ENCODE measurements at regions not wholly inside any gene's neighbourhood (a gene's known extent, or its start where the extent isn't known, plus 50 kb on each side); places are given as distances from the start of the nearest gene placed in this dataset.
A peak's percentile ranks its signal among the peaks of the same experiment; 100 is the strongest.
"Not testable (repeated sequence)": the region's sequence is repeated elsewhere in the genome, so short reads cannot be mapped to it uniquely, and the experiment has no call there.

GRCh38 chr20:29687438-29687837, 1570.0 kb upstream of the DEFB115 start:
- Mint-ChIP-seq H3K27ac (no peak overlapping the region), H3K36me3 (ENCODE audit: low read depth) (no peaks in the 10 kb centered on the region), H3K27me3 (no peaks in the 10 kb centered on the region), H3K4me3 (no peak overlapping the region), H3K4me1 (no peaks in the 10 kb centered on the region)
- ATAC-seq (no peak), DNase-seq (no peak)
- H3K9me3 ChIP-seq (ENCODE audit: control insufficient read depth, low read length, poor library complexity, severe bottlenecking): no peaks in the 10 kb centered on the region

GRCh38 chr20:29689411-29690225, 1567.8 kb upstream of the DEFB115 start:
- DNase-seq (peak in 1 of 3 donors; percentile 23), ATAC-seq (peak; percentile 71)
- Mint-ChIP-seq H3K36me3 (ENCODE audit: low read depth) (no peaks in the 10 kb centered on the region), H3K4me1 (no peaks in the 10 kb centered on the region), H3K27me3 (no peaks in the 10 kb centered on the region), H3K4me3 (no peak overlapping the region), H3K27ac (no peak overlapping the region)
- no peaks in the 10 kb centered on the region for H3K9me3 ChIP-seq (ENCODE audit: control insufficient read depth, low read length, poor library complexity, severe bottlenecking)

DNA sequence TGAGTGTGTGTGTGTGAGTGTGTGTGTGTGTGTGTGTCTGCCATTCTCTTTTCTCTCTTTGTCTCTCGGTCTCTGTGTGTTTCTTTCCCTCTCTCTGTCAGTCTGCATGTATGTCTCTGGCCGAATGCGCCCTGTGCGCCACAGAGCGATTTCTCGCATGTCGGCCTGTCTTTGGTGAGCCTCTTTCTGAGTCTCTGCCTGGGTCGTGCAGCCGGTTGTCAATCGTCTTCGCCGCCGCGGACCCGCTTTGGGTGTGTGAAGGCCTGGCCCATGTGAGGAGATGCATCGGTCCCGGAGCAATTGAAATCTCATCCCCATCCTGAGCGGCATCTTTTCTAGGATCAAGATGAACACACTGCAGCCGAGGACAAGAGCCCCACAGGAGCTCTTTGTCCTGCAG, 1567.2 kb upstream of the DEFB115 start:
- H3K27me3 Mint-ChIP-seq: no peaks in the 10 kb centered on the region
- DNase-seq (no peak), ATAC-seq (no peak)
- no peaks in the 10 kb centered on the region for H3K4me1 Mint-ChIP-seq
- peak overlapping the region; percentile 2 for H3K4me3 Mint-ChIP-seq
- H3K36me3 Mint-ChIP-seq (ENCODE audit: low read depth): no peaks in the 10 kb centered on the region
- no peak overlapping the region for H3K27ac Mint-ChIP-seq
- H3K9me3 ChIP-seq (ENCODE audit: control insufficient read depth, low read length, poor library complexity, severe bottlenecking): no peaks in the 10 kb centered on the region

GRCh38 chr20:29740601-29740950, 1516.9 kb upstream of the DEFB115 start:
- no peaks in the 10 kb centered on the region for H3K4me1 Mint-ChIP-seq
- H3K36me3 Mint-ChIP-seq (ENCODE audit: low read depth): peaks cover 3% of the 10 kb centered on the region
- H3K27ac Mint-ChIP-seq: no peak overlapping the region
- no peak for DNase-seq
- H3K4me3 Mint-ChIP-seq: no peak overlapping the region
- no peak for ATAC-seq
- H3K27me3 Mint-ChIP-seq: no peaks in the 10 kb centered on the region
- no peaks in the 10 kb centered on the region for H3K9me3 ChIP-seq (ENCODE audit: control insufficient read depth, low read length, poor library complexity, severe bottlenecking)

DNA sequence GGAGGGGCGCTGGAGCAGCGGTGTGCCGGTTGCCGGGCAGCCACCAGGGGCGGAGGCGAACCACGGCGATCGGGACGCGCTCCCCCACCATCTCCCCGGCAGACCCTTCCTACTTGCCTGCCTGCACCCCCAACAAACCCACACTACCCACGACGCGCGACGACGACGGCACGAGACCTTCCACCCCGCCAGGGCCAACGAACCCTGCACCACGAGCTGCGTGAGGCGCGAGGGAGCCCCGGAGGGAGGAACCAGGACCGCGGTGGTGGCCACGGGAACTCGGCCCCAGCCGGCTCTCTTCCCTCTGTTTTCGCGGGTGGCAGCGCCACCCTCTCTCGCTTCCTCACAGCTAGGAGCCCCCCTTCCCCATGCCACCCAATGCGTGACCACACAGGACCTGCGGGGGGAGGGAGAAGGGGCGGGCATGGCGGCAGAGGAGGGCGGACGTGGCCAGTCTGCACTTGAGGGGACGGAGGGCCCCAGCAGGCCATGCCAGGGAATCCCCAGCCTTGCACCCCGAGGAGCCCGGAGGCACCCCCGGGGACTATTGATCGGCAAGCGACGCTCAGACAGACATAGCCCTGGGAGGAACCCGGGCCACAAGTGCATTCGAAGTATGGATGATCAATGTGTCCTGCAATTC, 1516.4 kb upstream of the DEFB115 start:
- H3K9me3 ChIP-seq (ENCODE audit: control insufficient read depth, low read length, poor library complexity, severe bottlenecking): no peaks in the 10 kb centered on the region
- Mint-ChIP-seq H3K27me3 (no peaks in the 10 kb centered on the region), H3K4me3 (peak overlapping the region; percentile 31), H3K4me1 (no peaks in the 10 kb centered on the region), H3K36me3 (ENCODE audit: low read depth) (no peaks in the 10 kb centered on the region), H3K27ac (no peak overlapping the region)
- DNase-seq: no peak
- no peak for ATAC-seq

DNA sequence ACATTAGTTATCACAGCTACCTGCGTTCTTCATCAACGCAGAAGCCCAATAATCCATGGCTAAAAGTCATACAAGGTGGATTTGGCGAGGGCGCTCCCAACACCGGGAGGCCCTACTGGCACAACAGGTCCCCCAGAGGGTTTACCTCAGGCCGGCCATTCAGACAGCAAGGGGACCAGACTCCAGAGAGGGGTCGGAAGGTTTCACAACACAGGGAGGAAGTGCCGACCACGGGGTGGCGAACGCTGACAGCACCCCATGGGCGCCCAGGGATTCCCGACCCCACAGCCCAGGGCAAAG, 1515.9 kb upstream of the DEFB115 start:
- ATAC-seq: no peak
- no peak for DNase-seq
- Mint-ChIP-seq H3K27ac (no peak overlapping the region), H3K4me1 (no peaks in the 10 kb centered on the region), H3K36me3 (ENCODE audit: low read depth) (no peaks in the 10 kb centered on the region), H3K4me3 (peak overlapping the region; percentile 31), H3K27me3 (no peaks in the 10 kb centered on the region)
- H3K9me3 ChIP-seq (ENCODE audit: control insufficient read depth, low read length, poor library complexity, severe bottlenecking): no peaks in the 10 kb centered on the region

DNA sequence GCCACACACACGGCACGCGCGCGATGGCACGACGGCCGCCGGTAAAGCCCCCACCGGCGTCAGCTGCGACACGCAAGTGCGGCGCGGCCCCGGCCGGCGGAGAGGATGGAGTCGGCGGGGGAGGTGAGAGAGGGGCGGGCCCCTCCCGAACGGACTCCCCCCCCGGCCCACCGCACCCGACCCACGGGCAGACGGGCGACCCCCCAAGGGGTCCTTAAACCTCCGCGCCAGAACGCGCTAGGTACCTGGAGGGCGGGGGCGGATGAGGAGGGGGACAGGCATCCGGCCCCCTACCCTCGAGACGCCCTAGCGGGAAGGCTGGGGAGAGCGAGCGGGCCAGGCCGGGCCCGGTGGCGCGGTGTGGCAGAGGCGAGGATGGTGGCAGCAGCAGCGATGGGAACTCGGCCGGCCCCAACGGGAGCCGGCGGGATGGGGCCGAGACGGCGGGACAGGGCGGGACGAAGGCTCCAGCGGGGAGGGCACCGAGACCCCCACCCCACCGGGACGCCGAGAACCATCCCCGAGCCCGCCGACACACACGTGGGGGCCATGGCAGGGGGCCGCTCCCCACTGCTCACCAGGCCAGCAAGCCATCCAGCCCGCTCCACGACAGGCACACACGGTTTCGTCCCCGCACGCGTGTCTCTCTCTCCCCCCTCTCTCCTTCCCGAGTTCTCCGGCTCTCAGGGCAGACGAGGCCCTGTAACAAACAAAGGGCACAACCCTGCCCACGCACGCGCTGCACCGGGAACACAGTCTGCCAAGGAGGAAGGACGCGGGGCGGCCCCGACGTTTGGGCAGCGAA, 1515.4 kb upstream of the DEFB115 start:
- H3K9me3 ChIP-seq (ENCODE audit: control insufficient read depth, low read length, poor library complexity, severe bottlenecking): no peaks in the 10 kb centered on the region
- Mint-ChIP-seq H3K27ac (no peak overlapping the region), H3K36me3 (ENCODE audit: low read depth) (no peaks in the 10 kb centered on the region), H3K27me3 (no peaks in the 10 kb centered on the region), H3K4me3 (no peak overlapping the region), H3K4me1 (no peaks in the 10 kb centered on the region)
- DNase-seq: peak in 1 of 3 donors; percentile 7
- ATAC-seq: no peak

DNA sequence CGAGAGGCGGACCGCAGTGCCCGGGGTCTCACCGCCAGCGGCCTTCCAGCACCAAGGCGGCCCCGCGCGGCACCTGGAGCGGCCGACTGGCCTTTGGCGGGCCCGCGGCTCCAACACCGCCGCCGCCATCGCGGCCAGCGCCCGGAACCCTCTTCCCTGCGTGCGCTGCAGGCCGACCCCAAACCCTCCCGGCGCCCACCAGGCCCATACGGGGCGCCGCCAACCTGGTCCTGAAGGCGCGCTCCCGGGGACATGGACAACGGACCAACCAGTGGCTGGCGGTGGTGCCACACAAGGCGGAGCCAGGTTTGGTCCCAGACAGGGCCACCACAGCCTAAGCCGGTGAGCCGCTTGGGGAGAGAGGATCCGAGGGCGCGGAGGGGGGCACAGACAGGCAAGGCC, 1514.8 kb upstream of the DEFB115 start:
- Mint-ChIP-seq H3K4me1 (no peaks in the 10 kb centered on the region), H3K27me3 (no peaks in the 10 kb centered on the region), H3K27ac (no peak overlapping the region), H3K4me3 (peak overlapping the region; percentile 33), H3K36me3 (ENCODE audit: low read depth) (no peaks in the 10 kb centered on the region)
- DNase-seq (no peak), ATAC-seq (no peak)
- no peaks in the 10 kb centered on the region for H3K9me3 ChIP-seq (ENCODE audit: control insufficient read depth, low read length, poor library complexity, severe bottlenecking)

GRCh38 chr20:29743101-29743931, 1514.1 kb upstream of the DEFB115 start:
- Mint-ChIP-seq H3K4me3 (peak overlapping the region; percentile 33), H3K27ac (no peak overlapping the region), H3K27me3 (no peaks in the 10 kb centered on the region), H3K36me3 (ENCODE audit: low read depth) (no peaks in the 10 kb centered on the region), H3K4me1 (no peaks in the 10 kb centered on the region)
- no peaks in the 10 kb centered on the region for H3K9me3 ChIP-seq (ENCODE audit: control insufficient read depth, low read length, poor library complexity, severe bottlenecking)
- no peak for DNase-seq
- no peak for ATAC-seq

DNA sequence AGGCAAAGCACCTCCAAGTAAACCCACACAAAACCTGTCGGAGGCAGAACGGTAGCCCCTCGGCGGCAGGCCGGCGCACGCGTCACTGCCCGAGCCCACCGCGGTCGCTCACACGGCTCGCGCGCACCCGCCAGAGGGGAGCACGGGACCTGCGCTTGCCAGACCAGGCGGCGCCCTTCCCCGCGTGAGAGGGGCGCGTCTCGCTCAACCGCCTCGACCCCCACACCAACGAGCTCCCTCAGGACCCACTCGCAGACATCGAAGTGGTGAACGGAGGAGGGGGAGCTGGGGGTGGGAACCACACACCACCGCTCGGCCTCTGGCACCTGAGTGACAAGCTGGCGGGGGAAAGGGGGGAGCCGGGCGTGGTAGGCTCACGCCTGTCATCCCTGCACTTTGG, 1513.4 kb upstream of the DEFB115 start:
- Mint-ChIP-seq H3K27ac (no peak overlapping the region), H3K4me3 (no peak overlapping the region), H3K36me3 (ENCODE audit: low read depth) (no peaks in the 10 kb centered on the region), H3K4me1 (no peaks in the 10 kb centered on the region), H3K27me3 (no peaks in the 10 kb centered on the region)
- ATAC-seq (no peak), DNase-seq (no peak)
- no peaks in the 10 kb centered on the region for H3K9me3 ChIP-seq (ENCODE audit: control insufficient read depth, low read length, poor library complexity, severe bottlenecking)

DNA sequence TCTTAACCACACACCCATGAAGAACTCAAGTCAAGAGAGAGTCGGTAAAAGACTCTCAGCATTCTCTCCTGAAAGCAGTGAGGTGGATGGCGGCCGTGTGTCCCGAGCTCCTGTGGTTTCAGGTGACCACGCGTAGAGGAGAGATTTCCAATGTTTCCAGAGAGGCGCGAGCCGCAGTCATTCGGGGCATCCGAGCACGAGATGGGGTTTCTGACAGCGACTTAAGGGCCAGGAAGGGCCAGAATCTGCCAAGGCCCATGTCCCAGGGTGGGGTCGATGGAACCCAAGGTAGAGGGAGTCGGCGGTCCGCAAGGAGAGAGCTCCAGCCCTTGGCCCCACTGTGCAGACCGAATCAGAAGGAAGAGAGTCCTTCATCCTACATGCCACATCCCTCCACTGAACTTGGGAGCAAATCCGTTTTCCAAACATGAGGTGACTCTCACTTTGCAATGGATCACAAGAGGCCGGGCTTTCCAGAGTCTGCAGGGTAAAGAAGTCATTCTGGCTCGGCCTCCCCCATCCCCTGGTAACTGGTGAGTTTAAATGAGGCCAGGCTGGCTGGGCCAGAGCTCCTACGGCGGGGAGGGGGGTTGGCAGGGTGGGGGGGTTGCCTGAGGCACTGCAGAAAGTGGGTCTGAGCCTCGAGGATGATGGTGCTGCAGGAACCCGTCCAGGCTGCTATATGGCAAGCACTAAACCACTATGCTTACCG, 1511.8 kb upstream of the DEFB115 start:
- not testable (repeated sequence) for H3K27ac Mint-ChIP-seq

DNA sequence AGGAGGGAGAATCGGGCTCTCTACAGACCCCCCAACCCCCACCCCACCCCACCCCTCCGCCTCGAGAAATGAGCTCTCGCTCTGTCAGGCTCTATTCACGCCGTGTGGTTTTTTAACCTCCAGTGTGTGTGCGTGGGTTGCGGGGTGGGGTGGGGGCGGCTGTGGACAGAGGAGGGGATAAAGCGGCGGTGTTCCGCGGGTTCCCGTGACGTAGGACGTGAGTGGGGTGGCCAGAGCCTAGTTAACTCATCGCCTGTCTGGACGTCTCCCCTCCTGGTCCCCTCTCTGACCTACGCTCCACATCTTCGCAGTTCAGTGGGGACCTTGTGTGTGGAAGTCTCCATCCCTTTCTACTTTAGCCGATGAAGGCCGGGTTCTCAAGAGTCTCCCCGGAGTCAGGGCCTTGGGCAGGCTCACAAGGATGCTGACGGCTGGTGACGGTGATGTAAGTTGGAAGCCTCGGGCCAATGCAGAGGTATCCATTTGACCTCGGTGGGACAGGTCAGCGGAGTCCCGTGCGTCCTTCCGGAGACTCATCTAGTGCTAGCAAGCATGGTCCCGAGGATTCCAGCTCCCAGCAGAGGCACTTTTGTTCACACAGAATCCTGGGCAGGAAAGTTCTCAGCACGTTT, 1507.1 kb upstream of the DEFB115 start:
- ATAC-seq: no peak
- H3K27ac Mint-ChIP-seq: no peak overlapping the region
- no peak overlapping the region for H3K4me3 Mint-ChIP-seq
- H3K9me3 ChIP-seq (ENCODE audit: control insufficient read depth, low read length, poor library complexity, severe bottlenecking): no peaks in the 10 kb centered on the region
- H3K36me3 Mint-ChIP-seq (ENCODE audit: low read depth): peaks cover 5% of the 10 kb centered on the region
- no peak for DNase-seq
- no peaks in the 10 kb centered on the region for H3K27me3 Mint-ChIP-seq
- peaks cover 3% of the 10 kb centered on the region for H3K4me1 Mint-ChIP-seq

More for the DNA sequence above, 1511.8 kb upstream of the DEFB115 start:
- not testable (repeated sequence) for H3K36me3 Mint-ChIP-seq (ENCODE audit: low read depth); H3K4me3 Mint-ChIP-seq; H3K4me1 Mint-ChIP-seq; DNase-seq; ATAC-seq; H3K27me3 Mint-ChIP-seq; H3K9me3 ChIP-seq (ENCODE audit: control insufficient read depth, low read length, poor library complexity, severe bottlenecking)

Data from T-helper 17 cell (primary cell).